ENCODE measurements at regions not wholly inside any gene's neighbourhood (a gene's known extent, or its start where the extent isn't known, plus 50 kb on each side); places are given as distances from the start of the nearest gene placed in this dataset.

GRCh38 chr10:113497198-113497597 lies 55.7 kb upstream of the HABP2 start:
- Histone ChIP-seq H3K9me3 (replicated peaks in 1 of 2; ENCODE audit: control insufficient read depth in 1 of 2, insufficient read depth in 1 of 2, low read length in 2 of 2) (no peaks in the 10 kb centered on the region), H4K20me1 (ENCODE audit: insufficient read depth, low read length) (no peaks in the 10 kb centered on the region), H2AFZ (ENCODE audit: insufficient read depth, low read depth, low read length, poor library complexity, severe bottlenecking) (peak overlapping the region; percentile 17), H3K4me2 (replicated peaks; ENCODE audit: extremely low read depth, low read length, poor library complexity, severe bottlenecking) (peak overlapping the region; percentile 58), H3K9ac (ENCODE audit: insufficient read depth, low read length, poor library complexity, severe bottlenecking) (no peak overlapping the region), H3K4me1 (ENCODE audit: control insufficient read depth in 1 of 2, insufficient read depth in 2 of 2, low read length in 2 of 2) (peaks cover 40 to 43% of the 10 kb centered on the region in 2 donors), H3K36me3 (replicated peaks in 1 of 2; ENCODE audit: control insufficient read depth in 1 of 2, insufficient read depth in 2 of 2, low read length in 2 of 2) (no peaks in the 10 kb centered on the region), H3K4me3 (replicated peaks in 1 of 3; ENCODE audit: low read depth in 2 of 3, low read length in 3 of 3) (peak overlapping the region in 1 of 3 experiments; percentile 38), H3K79me2 (ENCODE audit: insufficient read depth, low read length) (no peaks in the 10 kb centered on the region), H3K27me3 (ENCODE audit: control insufficient read depth in 2 of 2, insufficient read depth in 2 of 2, low read length in 2 of 2) (no peaks in the 10 kb centered on the region), H3K27ac (ENCODE audit: low read depth in 1 of 2, low read length in 2 of 2) (peak overlapping the region in 1 of 2 donors; percentile 61)
- no peak for DNase-seq
- intact Hi-C loops (cut with micrococcal nuclease), result no loop called here
- H3K4me1 Mint-ChIP-seq, result peaks cover 47% of the 10 kb centered on the region
- H3K4me3 Mint-ChIP-seq, result peak overlapping the region in 1 of 2 donors; percentile 55
- TF ChIP-seq CTCF (IDR thresholded peaks at IDR 0.05), result no peak
- WGBS (ENCODE audit: insufficient coverage), result 83% methylated on average over 3 of the region's 8 CpGs
- H3K9me3 Mint-ChIP-seq, result peaks cover 0 to 9% (median 4%) of the 10 kb centered on the region in 7 donors
- H3K27me3 Mint-ChIP-seq (ENCODE audit: low read depth in 3 of 3), result peaks cover 0 to 5% (median 3%) of the 10 kb centered on the region in 3 donors
- H3K27ac Mint-ChIP-seq, result peak overlapping the region in 3 of 7 donors; percentile 42 to 73 (median 66)
- H3K36me3 Mint-ChIP-seq, result no peaks in the 10 kb centered on the region

- Histone ChIP-seq H3K9me3 (replicated peaks in 1 of 2; ENCODE audit: control insufficient read depth in 1 of 2, insufficient read depth in 1 of 2, low read length in 2 of 2) (no peaks in the 10 kb centered on the region), H2AFZ (ENCODE audit: insufficient read depth, low read depth, low read length, poor library complexity, severe bottlenecking) (no peak overlapping the region), H3K27ac (ENCODE audit: low read depth in 1 of 2, low read length in 2 of 2) (no peak overlapping the region), H3K4me2 (replicated peaks; ENCODE audit: extremely low read depth, low read length, poor library complexity, severe bottlenecking) (peak overlapping the region; percentile 32), H3K4me3 (replicated peaks in 1 of 3; ENCODE audit: low read depth in 2 of 3, low read length in 3 of 3) (no peak overlapping the region), H3K9ac (ENCODE audit: insufficient read depth, low read length, poor library complexity, severe bottlenecking) (no peak overlapping the region), H3K36me3 (replicated peaks in 1 of 2; ENCODE audit: control insufficient read depth in 1 of 2, insufficient read depth in 2 of 2, low read length in 2 of 2) (no peaks in the 10 kb centered on the region), H3K79me2 (ENCODE audit: insufficient read depth, low read length) (no peaks in the 10 kb centered on the region), H3K4me1 (ENCODE audit: control insufficient read depth in 1 of 2, insufficient read depth in 2 of 2, low read length in 2 of 2) (peaks cover 45 to 51% of the 10 kb centered on the region in 2 donors), H3K27me3 (ENCODE audit: control insufficient read depth in 2 of 2, insufficient read depth in 2 of 2, low read length in 2 of 2) (no peaks in the 10 kb centered on the region), H4K20me1 (ENCODE audit: insufficient read depth, low read length) (no peaks in the 10 kb centered on the region)
- H3K36me3 Mint-ChIP-seq, result no peaks in the 10 kb centered on the region
- peaks cover 0 to 3% (median 0%) of the 10 kb centered on the region in 3 donors for H3K27me3 Mint-ChIP-seq (ENCODE audit: low read depth in 3 of 3)
- no peak for TF ChIP-seq CTCF (IDR thresholded peaks at IDR 0.05)
- WGBS (ENCODE audit: insufficient coverage), result no CpG with 5 or more reads among the region's 4 CpGs
- H3K4me3 Mint-ChIP-seq, result no peak overlapping the region
- H3K27ac Mint-ChIP-seq, result peak overlapping the region in 2 of 7 donors; percentile 38 to 59
- H3K4me1 Mint-ChIP-seq, result peaks cover 54% of the 10 kb centered on the region
- H3K9me3 Mint-ChIP-seq, result peaks cover 0 to 5% (median 3%) of the 10 kb centered on the region in 7 donors
- intact Hi-C loops (cut with micrococcal nuclease), result no loop called here
- peak; percentile 16 to 31 (median 31) for DNase-seq
These were observed 53.9 kb upstream of the HABP2 start for GRCh38 chr10:113498997-113499396.

All from CD14-positive monocyte (primary cell).